ENCODE measurements at regions not wholly inside any gene's neighbourhood (a gene's known extent, or its start where the extent isn't known, plus 50 kb on each side); places are given as distances from the start of the nearest gene placed in this dataset.

DNA sequence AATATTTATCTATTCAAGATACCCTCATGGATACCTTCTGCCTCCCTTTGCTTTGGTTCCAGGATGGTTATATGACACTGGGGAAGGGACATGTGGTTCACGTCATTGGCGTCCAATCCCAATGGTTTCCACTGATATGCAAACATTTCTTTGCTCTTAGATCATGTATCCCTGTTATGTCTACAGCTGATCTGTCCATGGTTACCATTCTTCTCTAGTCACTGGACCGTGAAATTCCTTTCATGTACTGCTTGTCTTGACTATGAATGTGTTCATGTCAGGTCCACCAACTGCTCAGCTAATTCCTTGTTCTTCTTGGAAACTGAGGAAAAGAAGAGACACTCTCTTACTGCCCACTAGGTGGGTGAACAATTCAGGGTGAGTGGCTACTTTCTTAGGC, 391.1 kb upstream of the ZNF608 start:
- DNase-seq (ENCODE audit: low spot score), result no peak
- 97% methylated on average over 3 of the region's 3 CpGs for WGBS
- H3K27ac ChIP-seq (ENCODE audit: low read depth in 1 of 2, low read length in 2 of 2), result no peak overlapping the region
- H3K27me3 ChIP-seq (ENCODE audit: control insufficient read depth in 4 of 4, insufficient read depth in 4 of 4, low read length in 3 of 4), result no peaks in the 10 kb centered on the region
- H3K9ac ChIP-seq (ENCODE audit: low read depth in 1 of 2, low read length in 2 of 2), result no peak overlapping the region
- TF ChIP-seq, protein P1, sequence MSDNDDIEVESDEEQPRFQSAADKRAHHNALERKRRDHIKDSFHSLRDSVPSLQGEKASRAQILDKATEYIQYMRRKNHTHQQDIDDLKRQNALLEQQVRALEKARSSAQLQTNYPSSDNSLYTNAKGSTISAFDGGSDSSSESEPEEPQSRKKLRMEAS (IDR thresholded peaks at IDR 0.05), result no peak
- TF ChIP-seq FOXA2 (IDR thresholded peaks at IDR 0.05), result no peak
- TF ChIP-seq, protein P2, sequence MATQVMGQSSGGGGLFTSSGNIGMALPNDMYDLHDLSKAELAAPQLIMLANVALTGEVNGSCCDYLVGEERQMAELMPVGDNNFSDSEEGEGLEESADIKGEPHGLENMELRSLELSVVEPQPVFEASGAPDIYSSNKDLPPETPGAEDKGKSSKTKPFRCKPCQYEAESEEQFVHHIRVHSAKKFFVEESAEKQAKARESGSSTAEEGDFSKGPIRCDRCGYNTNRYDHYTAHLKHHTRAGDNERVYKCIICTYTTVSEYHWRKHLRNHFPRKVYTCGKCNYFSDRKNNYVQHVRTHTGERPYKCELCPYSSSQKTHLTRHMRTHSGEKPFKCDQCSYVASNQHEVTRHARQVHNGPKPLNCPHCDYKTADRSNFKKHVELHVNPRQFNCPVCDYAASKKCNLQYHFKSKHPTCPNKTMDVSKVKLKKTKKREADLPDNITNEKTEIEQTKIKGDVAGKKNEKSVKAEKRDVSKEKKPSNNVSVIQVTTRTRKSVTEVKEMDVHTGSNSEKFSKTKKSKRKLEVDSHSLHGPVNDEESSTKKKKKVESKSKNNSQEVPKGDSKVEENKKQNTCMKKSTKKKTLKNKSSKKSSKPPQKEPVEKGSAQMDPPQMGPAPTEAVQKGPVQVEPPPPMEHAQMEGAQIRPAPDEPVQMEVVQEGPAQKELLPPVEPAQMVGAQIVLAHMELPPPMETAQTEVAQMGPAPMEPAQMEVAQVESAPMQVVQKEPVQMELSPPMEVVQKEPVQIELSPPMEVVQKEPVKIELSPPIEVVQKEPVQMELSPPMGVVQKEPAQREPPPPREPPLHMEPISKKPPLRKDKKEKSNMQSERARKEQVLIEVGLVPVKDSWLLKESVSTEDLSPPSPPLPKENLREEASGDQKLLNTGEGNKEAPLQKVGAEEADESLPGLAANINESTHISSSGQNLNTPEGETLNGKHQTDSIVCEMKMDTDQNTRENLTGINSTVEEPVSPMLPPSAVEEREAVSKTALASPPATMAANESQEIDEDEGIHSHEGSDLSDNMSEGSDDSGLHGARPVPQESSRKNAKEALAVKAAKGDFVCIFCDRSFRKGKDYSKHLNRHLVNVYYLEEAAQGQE (IDR thresholded peaks at IDR 0.05), result no peak
- TF ChIP-seq, protein P3, sequence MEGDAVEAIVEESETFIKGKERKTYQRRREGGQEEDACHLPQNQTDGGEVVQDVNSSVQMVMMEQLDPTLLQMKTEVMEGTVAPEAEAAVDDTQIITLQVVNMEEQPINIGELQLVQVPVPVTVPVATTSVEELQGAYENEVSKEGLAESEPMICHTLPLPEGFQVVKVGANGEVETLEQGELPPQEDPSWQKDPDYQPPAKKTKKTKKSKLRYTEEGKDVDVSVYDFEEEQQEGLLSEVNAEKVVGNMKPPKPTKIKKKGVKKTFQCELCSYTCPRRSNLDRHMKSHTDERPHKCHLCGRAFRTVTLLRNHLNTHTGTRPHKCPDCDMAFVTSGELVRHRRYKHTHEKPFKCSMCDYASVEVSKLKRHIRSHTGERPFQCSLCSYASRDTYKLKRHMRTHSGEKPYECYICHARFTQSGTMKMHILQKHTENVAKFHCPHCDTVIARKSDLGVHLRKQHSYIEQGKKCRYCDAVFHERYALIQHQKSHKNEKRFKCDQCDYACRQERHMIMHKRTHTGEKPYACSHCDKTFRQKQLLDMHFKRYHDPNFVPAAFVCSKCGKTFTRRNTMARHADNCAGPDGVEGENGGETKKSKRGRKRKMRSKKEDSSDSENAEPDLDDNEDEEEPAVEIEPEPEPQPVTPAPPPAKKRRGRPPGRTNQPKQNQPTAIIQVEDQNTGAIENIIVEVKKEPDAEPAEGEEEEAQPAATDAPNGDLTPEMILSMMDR (IDR thresholded peaks at IDR 0.05; ENCODE audit: low read depth, low read length, missing input control), result no peak
- no peak for TF ChIP-seq HNF4A (conservative IDR thresholded peaks at IDR 0.05)
- no peak for TF ChIP-seq TAF1 (conservative IDR thresholded peaks at IDR 0.05)
- no peak for TF ChIP-seq HNF4G (IDR thresholded peaks at IDR 0.05)
- TF ChIP-seq NR2F2 (IDR thresholded peaks at IDR 0.05), result no peak
- no peak for TF ChIP-seq RXRA (IDR thresholded peaks at IDR 0.05)
- no peak for TF ChIP-seq JUND (IDR thresholded peaks at IDR 0.05)
- H3K9me3 ChIP-seq (ENCODE audit: control insufficient read depth in 4 of 4, low read length in 3 of 4), result no peaks in the 10 kb centered on the region
- no peak overlapping the region for H3K4me3 ChIP-seq (ENCODE audit: low read depth in 1 of 3, low read length in 3 of 3)
- no peaks in the 10 kb centered on the region for H3K36me3 ChIP-seq (ENCODE audit: control insufficient read depth in 4 of 4, insufficient read depth in 3 of 4, low read depth in 1 of 4, low read length in 3 of 4)
- no peaks in the 10 kb centered on the region for H3K4me1 ChIP-seq (ENCODE audit: control insufficient read depth in 4 of 4, insufficient read depth in 4 of 4, low read length in 3 of 4)

DNA sequence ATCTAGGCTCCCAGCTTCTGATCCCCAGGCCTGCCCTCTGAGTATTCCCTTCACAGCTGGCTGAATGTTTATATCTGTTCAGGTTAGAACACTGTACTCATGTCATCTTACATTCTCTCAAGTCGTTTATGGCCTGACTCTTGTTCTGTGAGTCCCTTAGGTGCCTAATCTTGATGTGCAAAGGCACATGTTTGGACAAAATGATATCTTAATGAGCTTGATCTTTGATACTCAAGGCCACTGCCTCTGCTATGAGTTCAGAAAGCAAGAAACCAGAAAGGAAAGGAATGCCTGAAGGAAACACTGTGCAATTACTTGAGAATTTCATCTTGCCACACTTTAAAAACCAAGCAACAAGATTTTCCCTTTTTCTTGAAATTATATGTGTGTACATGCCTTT, 391.8 kb upstream of the ZNF608 start:
- Histone ChIP-seq H3K9me3 (ENCODE audit: control insufficient read depth in 4 of 4, low read length in 3 of 4) (no peaks in the 10 kb centered on the region), H3K27me3 (ENCODE audit: control insufficient read depth in 4 of 4, insufficient read depth in 4 of 4, low read length in 3 of 4) (no peaks in the 10 kb centered on the region), H3K4me3 (ENCODE audit: low read depth in 1 of 3, low read length in 3 of 3) (no peak overlapping the region), H3K4me1 (ENCODE audit: control insufficient read depth in 4 of 4, insufficient read depth in 4 of 4, low read length in 3 of 4) (no peaks in the 10 kb centered on the region), H3K36me3 (ENCODE audit: control insufficient read depth in 4 of 4, insufficient read depth in 3 of 4, low read depth in 1 of 4, low read length in 3 of 4) (no peaks in the 10 kb centered on the region), H3K27ac (ENCODE audit: low read depth in 1 of 2, low read length in 2 of 2) (no peak overlapping the region), H3K9ac (ENCODE audit: low read depth in 1 of 2, low read length in 2 of 2) (no peak overlapping the region)
- TF ChIP-seq, protein P3 (IDR thresholded peaks at IDR 0.05; ENCODE audit: low read depth, low read length, missing input control), result no peak
- no peak for TF ChIP-seq FOXA2 (IDR thresholded peaks at IDR 0.05)
- TF ChIP-seq RAD21 (IDR thresholded peaks at IDR 0.05), result no peak
- no peak for TF ChIP-seq RXRA (IDR thresholded peaks at IDR 0.05)
- no peak for TF ChIP-seq NR2F2 (IDR thresholded peaks at IDR 0.05)
- TF ChIP-seq GABPA (IDR thresholded peaks at IDR 0.05 in 1 of 2, conservative IDR thresholded peaks at IDR 0.05 in 1 of 2), result no peak
- no peak for TF ChIP-seq TAF1 (conservative IDR thresholded peaks at IDR 0.05)
- TF ChIP-seq YY1 (IDR thresholded peaks at IDR 0.05), result no peak
- TF ChIP-seq, protein P4, sequence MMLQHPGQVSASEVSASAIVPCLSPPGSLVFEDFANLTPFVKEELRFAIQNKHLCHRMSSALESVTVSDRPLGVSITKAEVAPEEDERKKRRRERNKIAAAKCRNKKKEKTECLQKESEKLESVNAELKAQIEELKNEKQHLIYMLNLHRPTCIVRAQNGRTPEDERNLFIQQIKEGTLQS (IDR thresholded peaks at IDR 0.05), result no peak
- TF ChIP-seq, protein P2 (IDR thresholded peaks at IDR 0.05), result no peak
- no peak for TF ChIP-seq SP1 (IDR thresholded peaks at IDR 0.05)
- TF ChIP-seq, protein P1 (IDR thresholded peaks at IDR 0.05), result no peak
- no peak for TF ChIP-seq FOXA1 (IDR thresholded peaks at IDR 0.05)
- TF ChIP-seq, protein P5, sequence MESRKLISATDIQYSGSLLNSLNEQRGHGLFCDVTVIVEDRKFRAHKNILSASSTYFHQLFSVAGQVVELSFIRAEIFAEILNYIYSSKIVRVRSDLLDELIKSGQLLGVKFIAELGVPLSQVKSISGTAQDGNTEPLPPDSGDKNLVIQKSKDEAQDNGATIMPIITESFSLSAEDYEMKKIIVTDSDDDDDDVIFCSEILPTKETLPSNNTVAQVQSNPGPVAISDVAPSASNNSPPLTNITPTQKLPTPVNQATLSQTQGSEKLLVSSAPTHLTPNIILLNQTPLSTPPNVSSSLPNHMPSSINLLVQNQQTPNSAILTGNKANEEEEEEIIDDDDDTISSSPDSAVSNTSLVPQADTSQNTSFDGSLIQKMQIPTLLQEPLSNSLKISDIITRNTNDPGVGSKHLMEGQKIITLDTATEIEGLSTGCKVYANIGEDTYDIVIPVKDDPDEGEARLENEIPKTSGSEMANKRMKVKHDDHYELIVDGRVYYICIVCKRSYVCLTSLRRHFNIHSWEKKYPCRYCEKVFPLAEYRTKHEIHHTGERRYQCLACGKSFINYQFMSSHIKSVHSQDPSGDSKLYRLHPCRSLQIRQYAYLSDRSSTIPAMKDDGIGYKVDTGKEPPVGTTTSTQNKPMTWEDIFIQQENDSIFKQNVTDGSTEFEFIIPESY (IDR thresholded peaks at IDR 0.05), result no peak
- TF ChIP-seq EGR1 (IDR thresholded peaks at IDR 0.05; ENCODE audit: low read depth in 2 of 2), result no peak
- TF ChIP-seq HNF4A (conservative IDR thresholded peaks at IDR 0.05), result no peak
- no peak for TF ChIP-seq JUND (IDR thresholded peaks at IDR 0.05)
- no peak for TF ChIP-seq HNF4G (IDR thresholded peaks at IDR 0.05)
- 64% methylated on average over 1 of the region's 1 CpG for WGBS
- DNase-seq (ENCODE audit: low spot score), result no peak

Measured in liver (tissue), 8 donors.